ENCODE measurements at regions not wholly inside any gene's neighbourhood (a gene's known extent, or its start where the extent isn't known, plus 50 kb on each side); places are given as distances from the start of the nearest gene placed in this dataset.

GRCh38 chr3:167109746-167110145 is 270.4 kb downstream of the ZBBX start:
- TF ChIP-seq POLR2A (IDR thresholded peaks at IDR 0.05) (no peak), CTCF (IDR thresholded peaks at IDR 0.05) (no peak)

Measured in body of pancreas (tissue), 4 donors.